GM21786 (cell line): ENCODE measurements at regions not wholly inside any gene's neighbourhood (a gene's known extent, or its start where the extent isn't known, plus 50 kb on each side); places are given as distances from the start of the nearest gene placed in this dataset.

Experiments
- ATAC-seq: cut with Tn5 transposase; IDR thresholded peaks from one replicate; pipeline ENCODE4 v1.9.1; 2021; ENCODE audit not compliant: unreplicated experiment

GRCh38 chr10:16341637-16342036 lies 95.2 kb upstream of the PTER start:
- ATAC-seq, result no peak

- ATAC-seq, result no peak
Measured at GRCh38 chr10:16348891-16349290, 87.9 kb upstream of the PTER start.

- ATAC-seq, result no peak
Measured at GRCh38 chr10:16352146-16352545, 84.7 kb upstream of the PTER start.

- no peak for ATAC-seq
Measured at GRCh38 chr10:16360001-16360400, 76.8 kb upstream of the PTER start.

GRCh38 chr10:16360425-16360824 lies 76.4 kb upstream of the PTER start:
- ATAC-seq, result no peak

GRCh38 chr10:16361086-16361485 lies 75.7 kb upstream of the PTER start:
- ATAC-seq, result no peak

- ATAC-seq, result no peak
Measured at GRCh38 chr10:16363741-16364140, 73.1 kb upstream of the PTER start.

DNA sequence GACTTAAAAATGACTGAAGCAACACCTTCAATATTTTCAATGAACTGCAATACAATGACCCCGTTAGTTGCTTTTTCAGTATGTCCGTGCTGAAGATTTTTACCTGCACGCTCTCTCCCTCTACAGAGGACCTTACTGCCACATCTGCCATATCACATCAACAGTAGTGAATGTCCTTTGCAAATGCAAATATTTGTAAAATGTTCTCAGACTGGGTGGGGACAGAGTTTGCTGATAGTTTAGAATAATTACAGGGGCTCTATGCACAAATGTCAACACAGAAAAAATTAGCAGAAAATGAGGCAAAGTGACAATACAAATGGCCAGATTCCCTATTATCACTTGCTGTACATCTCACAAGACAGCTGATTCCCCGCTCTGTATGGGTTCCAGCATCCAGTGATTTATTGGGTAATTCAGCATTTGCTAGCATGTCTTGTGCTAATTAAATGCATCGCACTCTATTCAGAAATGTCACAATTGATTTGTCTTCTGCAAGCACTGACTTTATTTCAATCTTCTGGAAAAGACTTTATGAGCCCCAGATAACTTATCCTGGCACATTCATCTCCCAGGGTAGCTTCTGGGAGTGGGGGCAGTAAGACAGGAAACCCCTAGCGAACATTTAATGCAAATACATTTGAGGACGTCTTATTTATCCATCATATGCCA lies 69.1 kb upstream of the PTER start:
- no peak for ATAC-seq

DNA sequence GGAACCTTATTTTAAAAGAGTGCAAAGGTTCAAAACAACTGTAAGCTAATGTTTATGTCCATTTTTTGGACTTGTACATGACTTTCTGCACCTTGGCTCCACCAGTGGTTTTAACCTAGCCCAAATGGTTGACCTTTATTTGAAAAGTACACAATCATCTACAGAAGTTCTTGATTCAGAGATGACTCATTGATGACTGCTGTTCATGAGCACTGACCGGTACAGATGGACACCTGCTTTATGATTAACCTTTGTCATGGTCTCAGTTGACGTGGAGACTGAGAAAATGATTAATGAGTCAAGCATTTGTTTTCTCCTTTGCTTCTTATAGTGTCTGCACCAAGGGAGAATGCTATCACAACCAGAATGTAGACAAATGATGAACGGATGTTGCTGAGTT lies 55.7 kb upstream of the PTER start:
- peak; percentile 88 for ATAC-seq

DNA sequence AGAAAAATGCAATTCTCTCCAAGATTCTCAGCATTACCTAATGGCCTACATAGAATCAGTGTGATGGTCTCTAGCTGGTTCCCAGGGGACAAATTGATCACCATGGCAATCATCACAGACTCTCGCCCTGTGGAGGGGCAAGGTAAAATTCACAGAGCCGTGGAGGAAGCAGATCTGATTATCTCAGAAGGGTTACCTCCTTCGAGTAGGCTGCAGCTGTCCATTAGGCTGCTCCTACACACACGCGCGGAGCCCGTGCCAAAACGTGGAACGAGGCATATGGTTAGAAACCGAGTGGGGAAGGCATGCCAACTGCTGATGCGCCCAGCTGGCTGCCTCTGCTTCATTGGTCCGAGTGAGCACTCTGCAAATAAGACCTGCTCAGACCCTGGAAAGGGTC lies 52.8 kb upstream of the PTER start:
- no peak for ATAC-seq

DNA sequence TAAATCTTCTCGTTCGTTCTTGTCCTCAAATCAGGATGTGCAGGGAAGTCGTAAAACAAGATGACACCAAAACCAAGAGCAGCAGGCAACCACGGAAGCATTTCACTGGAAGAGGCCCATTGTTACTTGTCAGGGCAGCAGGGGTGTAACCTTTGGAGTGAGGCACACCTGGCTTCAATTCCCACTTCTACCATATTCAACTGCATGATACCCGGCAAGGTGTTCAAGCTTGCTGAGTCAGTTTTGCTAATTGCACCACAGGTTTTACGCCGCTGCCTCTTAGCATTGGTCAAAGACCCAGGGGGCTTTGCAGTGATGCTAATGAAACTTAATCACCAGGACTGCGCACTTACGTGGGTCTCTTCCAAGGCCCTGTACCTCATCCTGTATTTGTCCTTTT lies 50.0 kb upstream of the PTER start:
- ATAC-seq, result no peak
